Right atrium auricular region (tissue), 2 donors: ENCODE measurements at regions not wholly inside any gene's neighbourhood (a gene's known extent, or its start where the extent isn't known, plus 50 kb on each side); places are given as distances from the start of the nearest gene placed in this dataset.
A peak's percentile ranks its signal among the peaks of the same experiment; 100 is the strongest.
"Not testable (repeated sequence)": the region's sequence is repeated elsewhere in the genome, so short reads cannot be mapped to it uniquely, and the experiment has no call there.

Experiments
- DNase-seq: peaks from one replicate; pipeline ENCODE4 v3.0.0-alpha.2; 2019; ENCODE audit warnings: low spot score
- H3K27ac ChIP-seq, 2 donors: fragments of 200-600 bp; sonication (generic); 1 replicate in 1 of 2; 2 replicates in 1 of 2; pipeline ENCODE4 v1.5.1; 2016 to 2019
- H3K27me3 ChIP-seq, 2 donors: fragments of 200-600 bp; sonication (generic); one replicate each; pipeline versions ENCODE4 v1.5.1 to v1.6.0; 2017 to 2019
- H3K36me3 ChIP-seq: fragments of 200-600 bp; sonication (generic); one replicate; pipeline ENCODE4 v1.5.1; 2016
- H3K4me1 ChIP-seq, 2 donors: fragments of 200-600 bp; sonication (generic); one replicate each; pipeline versions ENCODE4 v1.5.1 to v1.6.0; 2017 to 2019
- H3K4me3 ChIP-seq, 2 donors: fragments of 200-600 bp; sonication (generic); 1 replicate in 1 of 2; 2 replicates in 1 of 2; pipeline ENCODE4 v1.5.1; 2017 to 2019; ENCODE audit warnings: mild to moderate bottlenecking in 1 of 2, moderate library complexity in 1 of 2
- H3K9me3 ChIP-seq, 2 donors: fragments of 200-600 bp; sonication (generic); one replicate each; pipeline ENCODE4 v1.5.1; 2019
- CTCF ChIP-seq, 2 donors: fragments of 200-600 bp; sonication (generic); IDR thresholded peaks; one replicate each; pipeline ENCODE4 v1.5.1; 2019; ENCODE audit warnings: antibody characterized with exemption in 2 of 2

DNA sequence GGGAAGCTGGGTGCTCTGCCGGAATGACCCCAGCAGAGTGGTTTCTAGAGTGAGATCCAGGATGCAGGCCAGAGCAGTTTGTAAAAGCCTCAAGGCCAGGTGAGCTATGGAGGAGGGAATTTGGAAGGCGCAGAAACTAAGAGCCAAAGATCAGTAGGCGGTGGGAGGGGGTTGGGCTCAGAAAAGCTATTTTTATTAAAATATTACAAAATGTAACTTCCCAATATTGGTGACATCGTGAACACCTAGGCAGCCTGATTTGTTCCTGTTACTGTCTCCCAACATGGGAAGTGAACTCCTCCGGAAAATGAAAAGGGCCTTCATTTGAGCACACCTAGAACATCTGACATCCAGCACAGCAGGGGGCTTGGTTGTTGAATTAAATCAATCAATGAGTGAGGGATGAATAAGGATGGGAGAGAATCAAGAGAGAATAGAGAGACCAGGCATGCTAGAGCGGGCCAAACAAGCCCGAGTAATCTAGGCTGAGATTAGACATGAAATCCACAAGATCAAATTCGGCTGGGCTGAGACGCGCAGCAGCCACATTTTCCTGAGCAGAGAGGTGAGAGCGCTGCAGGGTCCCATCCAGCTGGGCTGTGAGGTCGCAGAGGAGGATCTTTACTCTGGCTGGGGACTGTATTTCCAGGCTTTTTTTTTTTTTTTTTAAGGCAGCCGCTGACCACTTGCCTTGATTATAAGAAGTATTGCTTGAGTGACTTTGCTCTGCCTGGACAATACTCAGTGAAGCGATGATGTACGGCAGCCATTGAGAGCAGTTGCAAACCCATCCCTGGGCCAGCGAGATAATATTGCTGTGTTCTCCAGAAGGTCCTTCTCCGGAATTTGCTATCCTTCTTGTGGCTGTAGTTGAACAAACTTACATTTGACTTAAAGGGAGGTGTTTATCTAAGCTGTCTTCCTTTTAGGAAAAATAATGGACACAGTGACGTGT lies 178.0 kb upstream of the KL start:
- no peak for DNase-seq
- H3K4me1 ChIP-seq: peaks cover 0 to 14% of the 10 kb centered on the region in 2 donors
- no peak overlapping the region for H3K4me3 ChIP-seq
- no peak for TF ChIP-seq CTCF (IDR thresholded peaks at IDR 0.05)
- no peaks in the 10 kb centered on the region for H3K36me3 ChIP-seq
- no peak overlapping the region for H3K27ac ChIP-seq
- H3K9me3 ChIP-seq: peaks cover 0 to 19% of the 10 kb centered on the region in 2 donors
- no peaks in the 10 kb centered on the region for H3K27me3 ChIP-seq

- H3K4me1 ChIP-seq: peaks cover 0 to 14% of the 10 kb centered on the region in 2 donors
- no peak for DNase-seq
- H3K9me3 ChIP-seq: peaks cover 0 to 12% of the 10 kb centered on the region in 2 donors
- H3K4me3 ChIP-seq: no peak overlapping the region
- H3K27ac ChIP-seq: no peak overlapping the region
- H3K36me3 ChIP-seq: no peaks in the 10 kb centered on the region
- TF ChIP-seq CTCF (IDR thresholded peaks at IDR 0.05): no peak
- H3K27me3 ChIP-seq: no peaks in the 10 kb centered on the region
Observed at GRCh38 chr13:32838945-32839344, 177.3 kb upstream of the KL start.

- no peak overlapping the region for H3K4me3 ChIP-seq
- H3K9me3 ChIP-seq: peaks cover 0 to under 1% of the 10 kb centered on the region in 2 donors
- TF ChIP-seq CTCF (IDR thresholded peaks at IDR 0.05): no peak
- no peaks in the 10 kb centered on the region for H3K27me3 ChIP-seq
- no peak overlapping the region for H3K27ac ChIP-seq
- no peak for DNase-seq
- H3K4me1 ChIP-seq: peaks cover 0 to 14% of the 10 kb centered on the region in 2 donors
- no peaks in the 10 kb centered on the region for H3K36me3 ChIP-seq
Observed at GRCh38 chr13:32840113-32840512, 176.1 kb upstream of the KL start.

- no peak overlapping the region for H3K4me3 ChIP-seq
- no peaks in the 10 kb centered on the region for H3K27me3 ChIP-seq
- no peak for TF ChIP-seq CTCF (IDR thresholded peaks at IDR 0.05)
- DNase-seq: no peak
- no peaks in the 10 kb centered on the region for H3K9me3 ChIP-seq
- H3K36me3 ChIP-seq: no peaks in the 10 kb centered on the region
- peaks cover 0 to 14% of the 10 kb centered on the region in 2 donors for H3K4me1 ChIP-seq
- no peak overlapping the region for H3K27ac ChIP-seq
Observed at GRCh38 chr13:32840989-32841713, 175.1 kb upstream of the KL start.

- H3K4me1 ChIP-seq: peaks cover 0 to 20% of the 10 kb centered on the region in 2 donors
- no peak overlapping the region for H3K27ac ChIP-seq
- no peak for DNase-seq
- no peak overlapping the region for H3K4me3 ChIP-seq
- no peaks in the 10 kb centered on the region for H3K36me3 ChIP-seq
- H3K9me3 ChIP-seq: no peaks in the 10 kb centered on the region
- TF ChIP-seq CTCF (IDR thresholded peaks at IDR 0.05): no peak
- no peaks in the 10 kb centered on the region for H3K27me3 ChIP-seq
Observed at GRCh38 chr13:32845952-32846950, 170.0 kb upstream of the KL start.

DNA sequence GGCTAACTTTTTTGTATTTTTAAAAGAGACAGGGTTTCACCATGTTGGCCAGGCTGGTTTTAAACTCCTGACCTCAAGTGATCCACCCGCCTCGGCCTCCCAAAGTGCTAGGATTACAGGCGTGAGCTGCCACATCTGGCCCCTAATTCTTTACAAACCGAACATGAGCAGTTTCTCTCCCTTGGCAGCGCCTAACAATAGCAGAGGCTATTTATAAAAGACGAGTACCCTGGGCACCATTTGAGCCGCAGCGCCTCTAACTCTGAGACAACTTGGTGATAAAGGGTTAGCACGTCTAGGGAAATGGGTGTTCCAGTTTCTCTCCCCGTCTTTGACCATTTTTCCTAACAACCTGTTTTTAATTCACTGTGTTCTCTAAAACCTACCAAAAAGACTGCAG lies 168.2 kb upstream of the KL start:
- not testable (repeated sequence) for H3K36me3 ChIP-seq, H3K27me3 ChIP-seq, DNase-seq, H3K9me3 ChIP-seq, H3K4me3 ChIP-seq
- Histone ChIP-seq H3K4me1 (peaks cover 0 to 22% of the 10 kb centered on the region in 2 donors), H3K27ac (peak overlapping the region in 1 of 2 donors; percentile 32)
